IPS-18a (cell line): ENCODE measurements at regions not wholly inside any gene's neighbourhood (a gene's known extent, or its start where the extent isn't known, plus 50 kb on each side); places are given as distances from the start of the nearest gene placed in this dataset.

ENCODE experiments used
- H3K27ac ChIP-seq: one replicate; pipeline ENCODE4 v1.5.1; 2013; ENCODE audit warnings: low read length
- H3K27me3 ChIP-seq: one replicate; pipeline ENCODE4 v1.6.1; 2013; ENCODE audit warnings: mild to moderate bottlenecking, low read length; ENCODE audit not compliant: control insufficient read depth, insufficient read depth
- H3K36me3 ChIP-seq: one replicate; pipeline ENCODE4 v1.6.1; 2013; ENCODE audit warnings: low read depth, low read length; ENCODE audit not compliant: control insufficient read depth
- H3K4me1 ChIP-seq: one replicate; pipeline ENCODE4 v1.6.1; 2013; ENCODE audit warnings: low read depth, low read length; ENCODE audit not compliant: control insufficient read depth
- H3K4me3 ChIP-seq: one replicate; pipeline ENCODE4 v1.5.1; 2013; ENCODE audit warnings: low read length
- H3K9ac ChIP-seq: one replicate; pipeline ENCODE4 v1.6.1; 2013; ENCODE audit warnings: mild to moderate bottlenecking, low read length, moderate library complexity
- H3K9me3 ChIP-seq: one replicate; pipeline ENCODE4 v1.6.1; 2013; ENCODE audit warnings: low read depth, low read length; ENCODE audit not compliant: control insufficient read depth

DNA sequence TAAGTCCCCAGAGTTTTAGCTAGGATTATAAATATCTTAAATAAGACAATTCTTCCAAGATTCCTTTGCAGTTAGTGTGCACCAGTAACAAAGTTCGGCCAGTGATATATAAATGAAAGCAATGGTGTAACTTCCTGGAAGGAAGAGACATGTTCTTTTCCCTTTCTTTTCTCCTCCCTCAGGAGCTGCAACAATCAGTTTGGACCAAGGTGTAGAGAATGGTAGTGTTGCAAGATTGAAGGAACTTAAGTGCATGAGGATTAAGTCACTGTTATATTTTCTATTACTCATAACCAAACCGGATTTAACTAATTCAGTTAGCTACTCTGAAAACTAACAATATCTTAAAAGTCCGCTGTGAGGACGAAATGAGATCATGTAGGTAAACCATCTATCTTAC is 68.9 kb upstream of the KCNJ16 start:
- H3K36me3 ChIP-seq, result no peaks in the 10 kb centered on the region
- no peak overlapping the region for H3K4me3 ChIP-seq
- H3K9ac ChIP-seq, result no peak overlapping the region
- no peaks in the 10 kb centered on the region for H3K9me3 ChIP-seq
- no peaks in the 10 kb centered on the region for H3K4me1 ChIP-seq
- H3K27me3 ChIP-seq, result no peaks in the 10 kb centered on the region
- H3K27ac ChIP-seq, result no peak overlapping the region

DNA sequence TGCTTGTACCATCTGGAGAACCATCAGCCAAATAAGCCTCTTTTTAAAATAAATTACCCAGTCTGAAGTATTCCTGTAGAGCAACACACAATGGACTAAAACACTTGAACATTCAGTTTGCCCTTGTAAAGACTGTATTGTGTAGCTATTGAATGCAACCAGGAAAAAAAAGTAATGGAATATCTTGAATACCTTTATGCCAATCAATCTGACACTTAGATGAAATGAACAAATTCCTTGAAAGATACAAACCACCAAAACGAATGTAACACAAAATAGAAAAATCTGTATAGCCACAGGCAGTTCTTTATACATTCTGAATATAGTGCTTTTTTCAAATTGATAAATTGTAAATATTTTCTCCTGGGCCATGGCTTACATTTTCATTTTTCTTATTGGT is 63.3 kb upstream of the KCNJ16 start:
- Histone ChIP-seq H3K27ac (no peak overlapping the region), H3K27me3 (no peaks in the 10 kb centered on the region), H3K9me3 (no peaks in the 10 kb centered on the region), H3K4me3 (no peak overlapping the region), H3K9ac (no peak overlapping the region), H3K4me1 (peaks cover 5% of the 10 kb centered on the region), H3K36me3 (no peaks in the 10 kb centered on the region)

DNA sequence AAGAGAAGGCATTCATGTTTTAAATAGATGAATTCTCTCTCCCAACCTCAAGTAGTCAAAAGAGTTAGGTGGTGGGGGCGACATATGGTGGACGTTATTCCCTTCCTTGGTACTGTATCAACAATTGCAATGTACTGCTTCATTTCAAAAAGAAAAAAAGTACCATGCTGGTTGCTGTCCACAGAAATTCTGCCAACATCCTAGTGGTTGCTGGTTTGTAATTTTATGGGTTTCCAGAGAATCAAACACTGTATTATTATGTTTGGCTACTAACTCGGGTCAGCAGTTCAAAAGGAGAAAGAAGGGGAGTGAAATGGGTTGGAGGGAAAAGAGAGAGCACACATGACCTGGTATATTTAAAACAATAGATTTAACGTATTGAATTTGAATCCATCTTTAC is 61.1 kb upstream of the KCNJ16 start:
- no peak overlapping the region for H3K27ac ChIP-seq

DNA sequence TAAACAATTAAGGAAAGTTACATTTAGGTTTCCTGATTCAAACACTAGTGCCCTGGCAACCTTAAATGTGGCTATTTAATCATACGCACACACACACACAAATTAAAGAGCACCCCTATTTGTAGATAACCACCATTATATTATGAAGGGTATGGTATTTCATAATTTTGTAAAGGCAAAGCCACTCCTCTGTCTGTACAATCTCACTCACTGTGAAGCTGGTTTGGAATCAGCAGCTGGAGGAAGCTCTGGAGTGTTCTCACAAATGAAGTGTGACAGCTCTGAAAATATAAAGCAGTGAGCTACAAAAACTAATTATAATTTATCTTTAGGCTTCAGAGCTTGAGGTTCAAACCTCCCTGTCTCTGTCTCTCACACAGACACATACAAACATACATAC is 57.9 kb upstream of the KCNJ16 start:
- Histone ChIP-seq H3K9me3 (no peaks in the 10 kb centered on the region), H3K4me1 (peaks cover 4% of the 10 kb centered on the region), H3K27ac (no peak overlapping the region), H3K27me3 (no peaks in the 10 kb centered on the region), H3K9ac (no peak overlapping the region), H3K36me3 (no peaks in the 10 kb centered on the region), H3K4me3 (no peak overlapping the region)

More for the DNA sequence above, 61.1 kb upstream of the KCNJ16 start:
- no peaks in the 10 kb centered on the region for H3K27me3 ChIP-seq
- H3K4me3 ChIP-seq, result no peak overlapping the region
- no peaks in the 10 kb centered on the region for H3K36me3 ChIP-seq
- H3K9ac ChIP-seq, result no peak overlapping the region
- no peaks in the 10 kb centered on the region for H3K9me3 ChIP-seq
- peaks cover 5% of the 10 kb centered on the region for H3K4me1 ChIP-seq

DNA sequence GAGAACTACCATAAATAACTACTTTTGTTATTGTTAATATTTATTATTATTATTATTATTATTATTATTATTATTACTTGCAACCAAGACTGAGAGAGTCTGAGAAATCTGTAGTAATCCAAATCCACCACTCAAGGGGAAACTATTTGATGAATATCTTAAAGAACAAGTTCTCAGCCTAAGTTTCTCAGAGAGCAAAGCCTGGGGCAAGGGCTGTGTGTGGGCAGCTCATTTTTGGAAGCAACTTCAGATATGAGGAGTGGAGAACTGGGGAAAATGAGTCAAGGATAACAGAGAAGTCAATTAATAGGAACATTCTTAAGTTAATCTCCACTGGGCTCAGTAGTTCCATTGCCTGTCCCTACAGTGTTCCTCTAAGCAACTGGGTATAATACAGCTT is 57.1 kb upstream of the KCNJ16 start:
- H3K27ac ChIP-seq, result no peak overlapping the region
- H3K9me3 ChIP-seq, result no peaks in the 10 kb centered on the region
- no peaks in the 10 kb centered on the region for H3K36me3 ChIP-seq
- no peak overlapping the region for H3K4me3 ChIP-seq
- H3K4me1 ChIP-seq, result no peaks in the 10 kb centered on the region
- H3K9ac ChIP-seq, result no peak overlapping the region
- H3K27me3 ChIP-seq, result no peaks in the 10 kb centered on the region

DNA sequence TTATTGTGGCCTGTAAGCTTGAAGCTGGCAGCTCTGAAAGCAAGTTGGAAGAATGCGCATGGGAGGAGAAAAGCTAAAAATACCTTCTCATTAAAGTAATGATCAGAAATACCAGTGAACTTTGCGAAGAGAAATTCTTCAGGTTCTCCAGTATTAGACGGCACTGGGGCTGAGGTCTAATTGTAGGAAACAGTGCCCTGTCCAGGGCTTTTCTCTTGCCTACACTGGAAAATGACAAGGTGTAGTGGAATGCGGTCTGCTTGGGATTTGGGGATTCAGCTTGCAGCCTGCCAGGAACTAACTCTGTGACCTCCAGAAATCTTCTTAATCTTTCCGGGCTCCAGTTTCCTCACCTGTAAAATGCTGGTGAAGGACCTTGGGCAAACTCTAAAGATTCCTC is 53.3 kb upstream of the KCNJ16 start:
- no peaks in the 10 kb centered on the region for H3K4me1 ChIP-seq
- H3K4me3 ChIP-seq, result no peak overlapping the region
- no peak overlapping the region for H3K9ac ChIP-seq
- H3K27ac ChIP-seq, result no peak overlapping the region
- H3K27me3 ChIP-seq, result no peaks in the 10 kb centered on the region
- H3K9me3 ChIP-seq, result no peaks in the 10 kb centered on the region
- H3K36me3 ChIP-seq, result no peaks in the 10 kb centered on the region

DNA sequence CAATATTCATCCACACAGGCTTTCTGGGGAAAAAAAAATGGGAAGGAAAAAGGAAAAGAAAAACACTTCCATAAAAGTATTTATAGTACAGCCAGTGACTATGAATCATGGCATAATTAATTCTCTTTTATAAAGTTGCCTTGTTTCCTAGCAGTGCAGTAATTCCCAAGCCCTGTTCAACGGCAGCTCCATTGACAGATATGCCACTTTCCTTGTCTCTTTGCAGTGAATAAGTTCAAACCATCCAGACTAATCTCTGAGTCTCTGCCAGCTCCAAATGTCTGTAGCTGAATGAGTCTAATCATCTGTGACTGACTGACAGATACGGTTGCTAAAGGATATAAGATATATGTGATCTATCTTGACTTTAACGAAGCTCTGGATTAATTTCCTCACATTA is 52.9 kb upstream of the KCNJ16 start:
- no peaks in the 10 kb centered on the region for H3K4me1 ChIP-seq
- no peak overlapping the region for H3K9ac ChIP-seq
- no peak overlapping the region for H3K27ac ChIP-seq
- no peak overlapping the region for H3K4me3 ChIP-seq
- H3K36me3 ChIP-seq, result no peaks in the 10 kb centered on the region
- H3K27me3 ChIP-seq, result no peaks in the 10 kb centered on the region
- no peaks in the 10 kb centered on the region for H3K9me3 ChIP-seq

DNA sequence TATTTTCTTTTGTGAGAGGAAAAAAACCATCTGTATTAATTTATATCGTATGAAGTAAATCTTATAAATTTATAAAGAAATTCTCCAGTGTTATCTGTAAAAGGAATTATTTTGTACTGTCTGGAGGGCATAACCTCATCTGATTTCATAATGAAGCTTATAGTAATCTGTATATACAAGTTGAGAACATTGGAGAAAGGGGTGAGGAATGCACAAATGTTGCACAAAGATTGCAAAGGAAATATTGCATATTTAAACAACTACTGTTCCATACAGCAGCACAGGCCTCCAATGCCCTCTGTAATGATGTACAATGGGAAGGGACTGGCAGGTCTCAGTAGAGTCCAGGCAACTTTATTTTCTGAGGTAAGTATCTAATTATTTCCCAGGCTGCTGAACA is 50.8 kb upstream of the KCNJ16 start:
- H3K27ac ChIP-seq, result no peak overlapping the region
- no peaks in the 10 kb centered on the region for H3K36me3 ChIP-seq
- H3K4me3 ChIP-seq, result no peak overlapping the region
- no peak overlapping the region for H3K9ac ChIP-seq
- H3K27me3 ChIP-seq, result no peaks in the 10 kb centered on the region
- H3K4me1 ChIP-seq, result no peaks in the 10 kb centered on the region
- no peaks in the 10 kb centered on the region for H3K9me3 ChIP-seq
